HPDE6-E6E7 (cell line): ENCODE measurements at regions not wholly inside any gene's neighbourhood (a gene's known extent, or its start where the extent isn't known, plus 50 kb on each side); places are given as distances from the start of the nearest gene placed in this dataset.
"Not testable (repeated sequence)": the region's sequence is repeated elsewhere in the genome, so short reads cannot be mapped to it uniquely, and the experiment has no call there.

Experiments
- DNase-seq: peaks from one replicate; pipeline ENCODE4 v3.0.0; 2011; ENCODE audit warnings: missing footprints; ENCODE audit errors: extremely low spot score

GRCh38 chr3:25844891-25845290, 55.0 kb downstream of the OXSM start:
- DNase-seq = no peak

- no peak for DNase-seq
Observed at GRCh38 chr3:25846282-25846681, 56.4 kb downstream of the OXSM start.

GRCh38 chr3:25849091-25849490, 59.2 kb downstream of the OXSM start:
- DNase-seq = no peak

- no peak for DNase-seq
Observed at GRCh38 chr3:25849641-25850385, 59.9 kb downstream of the OXSM start.

- DNase-seq = not testable (repeated sequence)
Observed at GRCh38 chr3:25851693-25852259, 61.9 kb downstream of the OXSM start.

GRCh38 chr3:25854214-25854613, 64.3 kb downstream of the OXSM start:
- DNase-seq = no peak

GRCh38 chr3:25854635-25855034, 64.7 kb downstream of the OXSM start:
- peak; percentile 0 for DNase-seq

- DNase-seq = no peak
Observed at GRCh38 chr3:25855266-25855784, 65.4 kb downstream of the OXSM start.

- DNase-seq = peak; percentile 5
Observed at GRCh38 chr3:25856902-25857518, 67.1 kb downstream of the OXSM start.

- no peak for DNase-seq
Observed at GRCh38 chr3:25861566-25861965, 71.7 kb downstream of the OXSM start.

- no peak for DNase-seq
Observed at GRCh38 chr3:25863011-25863415, 73.1 kb downstream of the OXSM start.

- DNase-seq = no peak
Observed at GRCh38 chr3:25863416-25863959, 73.6 kb downstream of the OXSM start.

GRCh38 chr3:25870452-25870851, 80.6 kb downstream of the OXSM start:
- no peak for DNase-seq

GRCh38 chr3:25872200-25872877, 82.4 kb downstream of the OXSM start:
- DNase-seq = no peak

- DNase-seq = no peak
Observed at GRCh38 chr3:25883492-25883891, 93.6 kb downstream of the OXSM start.

GRCh38 chr3:25884981-25885380, 95.1 kb downstream of the OXSM start:
- DNase-seq = no peak

- DNase-seq = peak; percentile 3
Observed at GRCh38 chr3:25885544-25885943, 95.7 kb downstream of the OXSM start.

GRCh38 chr3:25887907-25888306, 98.0 kb downstream of the OXSM start:
- DNase-seq = no peak

GRCh38 chr3:25888892-25889524, 99.1 kb downstream of the OXSM start:
- no peak for DNase-seq

GRCh38 chr3:25889525-25889917, 99.6 kb downstream of the OXSM start:
- no peak for DNase-seq

- no peak for DNase-seq
Observed at GRCh38 chr3:25894101-25894500, 104.2 kb downstream of the OXSM start.

- no peak for DNase-seq
Observed at GRCh38 chr3:25895031-25895430, 105.1 kb downstream of the OXSM start.
